Skeletal muscle cell (primary cell): ENCODE measurements at regions not wholly inside any gene's neighbourhood (a gene's known extent, or its start where the extent isn't known, plus 50 kb on each side); places are given as distances from the start of the nearest gene placed in this dataset.
"Not testable (repeated sequence)": the region's sequence is repeated elsewhere in the genome, so short reads cannot be mapped to it uniquely, and the experiment has no call there.

Source experiments
- DNase-seq: peaks from one replicate; pipeline ENCODE4 v3.0.0-alpha.2; 2010; ENCODE audit warnings: low read depth
- H3K4me3 ChIP-seq: 2 replicates; pipeline ENCODE4 v1.5.1; 2011; ENCODE audit warnings: low read depth, mild to moderate bottlenecking, control low read depth, low read length, moderate library complexity

DNA sequence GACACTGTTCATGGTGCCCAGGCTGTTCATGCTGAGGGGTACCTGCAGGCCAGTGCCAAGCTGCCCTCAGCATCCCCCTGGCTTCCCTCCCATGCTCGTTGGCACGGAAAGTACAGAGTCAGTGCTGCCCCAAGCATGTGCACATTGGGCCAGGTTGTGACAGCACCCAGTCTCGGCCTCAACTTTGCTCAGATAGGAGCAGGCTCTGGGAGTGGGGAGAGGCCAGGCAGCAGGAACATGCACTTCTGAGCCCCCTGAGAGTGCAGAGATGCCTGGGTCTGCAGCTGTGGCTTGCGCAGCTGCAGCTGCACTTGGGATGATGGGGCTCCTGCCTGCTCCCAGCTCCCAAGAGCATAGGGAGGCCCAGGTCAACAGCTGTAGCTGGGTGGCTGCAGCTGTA lies 966.4 kb upstream of the NCAM2 start:
- no peak overlapping the region for H3K4me3 ChIP-seq
- DNase-seq, result no peak

GRCh38 chr21:20040768-20041167 lies 957.4 kb upstream of the NCAM2 start:
- DNase-seq, result no peak
- no peak overlapping the region for H3K4me3 ChIP-seq

DNA sequence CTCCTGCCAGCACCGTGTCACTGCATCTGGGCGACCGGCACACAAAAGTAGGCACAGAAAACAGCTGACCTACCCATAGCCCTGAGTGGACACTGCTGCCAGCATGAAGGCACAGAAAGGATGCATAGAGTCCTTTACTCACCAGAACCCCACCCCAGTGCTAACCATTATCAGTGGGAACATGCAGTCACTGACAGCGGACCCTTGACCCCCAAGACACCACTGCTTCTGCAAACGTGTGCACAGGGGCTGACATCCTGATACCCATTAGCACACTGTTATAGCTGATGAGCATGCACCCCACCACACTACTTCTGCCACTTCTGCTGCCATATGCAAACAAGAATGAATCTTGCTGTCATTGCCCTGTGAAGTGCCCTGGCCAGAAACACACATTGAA lies 953.0 kb upstream of the NCAM2 start:
- no peak for DNase-seq
- no peak overlapping the region for H3K4me3 ChIP-seq

- DNase-seq, H3K4me3 ChIP-seq: not testable (repeated sequence)
Observed at GRCh38 chr21:20048130-20048837, 949.9 kb upstream of the NCAM2 start.

- DNase-seq, result no peak
Observed at GRCh38 chr21:20083336-20083735, 914.9 kb upstream of the NCAM2 start.

GRCh38 chr21:20083925-20084324 lies 914.3 kb upstream of the NCAM2 start:
- no peak for DNase-seq
- H3K4me3 ChIP-seq, result no peak overlapping the region

More at GRCh38 chr21:20083336-20083735, 914.9 kb upstream of the NCAM2 start:
- no peak overlapping the region for H3K4me3 ChIP-seq

DNA sequence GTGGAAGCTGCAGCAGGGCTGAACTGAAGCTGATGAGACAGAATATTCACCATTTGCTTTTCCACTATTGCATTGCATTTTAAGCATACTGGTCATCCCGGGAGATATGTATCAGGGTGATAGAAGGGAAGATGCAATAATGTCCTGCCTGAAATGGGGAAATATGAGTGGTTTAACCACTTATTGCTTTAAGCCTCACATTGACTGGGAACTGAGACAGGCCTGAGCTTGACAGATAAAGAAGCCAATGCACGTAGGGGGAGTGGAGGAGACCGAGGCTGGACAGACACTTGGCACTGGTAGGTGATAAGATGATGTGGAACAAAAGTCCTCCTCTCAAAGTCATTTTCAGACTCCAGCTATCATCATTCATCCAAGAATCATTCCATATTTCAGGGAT lies 911.7 kb upstream of the NCAM2 start:
- H3K4me3 ChIP-seq, result no peak overlapping the region
- DNase-seq, result no peak

- no peak overlapping the region for H3K4me3 ChIP-seq
- DNase-seq, result no peak
Observed at GRCh38 chr21:20106368-20106767, 891.8 kb upstream of the NCAM2 start.

GRCh38 chr21:20108016-20108415 lies 890.2 kb upstream of the NCAM2 start:
- DNase-seq, result no peak
- H3K4me3 ChIP-seq, result no peak overlapping the region

DNA sequence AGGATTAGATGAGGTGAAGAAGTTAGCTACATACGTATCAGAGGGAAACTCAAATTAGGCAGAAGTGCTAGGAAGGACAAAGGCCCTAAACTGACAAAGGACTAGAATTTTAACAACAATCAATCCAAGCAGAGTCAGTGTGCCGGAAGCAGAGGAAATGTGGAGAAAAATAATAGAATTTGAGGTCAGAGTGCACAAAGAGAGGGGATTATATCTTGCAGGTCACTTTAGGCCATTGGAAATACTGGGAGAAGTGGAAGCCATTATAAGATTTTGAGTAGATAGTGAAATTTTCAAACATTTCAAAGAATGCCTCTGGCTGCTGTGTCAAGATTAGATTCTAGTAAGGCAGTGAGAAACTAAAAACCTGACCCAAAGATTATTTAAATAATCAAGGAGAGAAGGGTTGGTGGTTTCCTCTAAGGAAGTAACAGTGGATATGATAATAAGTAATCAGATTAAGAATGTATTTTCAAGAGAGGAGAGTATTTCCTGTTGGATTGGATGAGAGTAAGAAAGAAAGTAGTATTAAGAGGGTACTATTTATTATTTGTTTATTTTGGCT lies 889.2 kb upstream of the NCAM2 start:
- no peak for DNase-seq
- H3K4me3 ChIP-seq, result no peak overlapping the region

DNA sequence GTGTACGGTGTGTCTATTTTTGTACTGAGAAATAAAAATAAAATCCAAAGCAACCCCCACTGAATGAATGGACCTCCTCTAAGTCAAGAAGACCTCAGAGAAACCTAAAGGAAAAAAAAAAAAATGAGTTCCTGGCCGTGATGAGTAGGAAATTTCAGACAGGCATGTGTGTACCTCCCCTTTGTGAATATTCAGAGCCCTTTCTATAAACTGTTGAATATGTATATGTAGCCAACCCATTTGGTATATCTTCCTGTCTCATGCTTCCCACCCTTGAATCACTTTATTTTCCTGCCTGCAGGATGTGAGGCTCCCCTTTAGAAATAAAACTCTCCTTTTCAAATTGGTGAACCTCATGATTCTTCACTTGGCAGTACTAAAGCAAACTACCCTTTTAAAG lies 887.8 kb upstream of the NCAM2 start:
- DNase-seq, result no peak
- no peak overlapping the region for H3K4me3 ChIP-seq

DNA sequence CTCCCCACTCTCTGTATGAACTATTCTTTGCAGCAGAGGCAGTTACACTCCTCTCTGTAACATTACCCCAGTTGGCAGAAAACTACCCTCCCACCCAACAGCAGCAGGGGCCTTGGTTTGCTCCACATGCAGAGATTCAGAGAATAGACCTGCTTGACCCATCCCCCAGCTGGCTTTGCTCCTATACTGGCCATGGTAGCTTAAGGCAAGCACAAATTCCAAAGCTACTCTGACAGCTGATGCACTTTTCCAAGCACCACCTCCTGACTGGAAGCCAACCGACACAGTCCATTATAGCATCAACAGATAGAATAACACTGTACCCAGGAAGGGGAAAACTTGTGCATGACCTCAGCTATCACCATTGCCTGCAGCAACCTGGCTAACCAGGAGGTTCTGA lies 846.5 kb upstream of the NCAM2 start:
- H3K4me3 ChIP-seq, result no peak overlapping the region
- no peak for DNase-seq

- no peak overlapping the region for H3K4me3 ChIP-seq
- DNase-seq, result no peak
Observed at GRCh38 chr21:20163167-20163566, 835.0 kb upstream of the NCAM2 start.

GRCh38 chr21:20167059-20167458 lies 831.1 kb upstream of the NCAM2 start:
- H3K4me3 ChIP-seq, result no peak overlapping the region
- no peak for DNase-seq

GRCh38 chr21:20169812-20170576 lies 828.2 kb upstream of the NCAM2 start:
- no peak overlapping the region for H3K4me3 ChIP-seq
- DNase-seq, result no peak

DNA sequence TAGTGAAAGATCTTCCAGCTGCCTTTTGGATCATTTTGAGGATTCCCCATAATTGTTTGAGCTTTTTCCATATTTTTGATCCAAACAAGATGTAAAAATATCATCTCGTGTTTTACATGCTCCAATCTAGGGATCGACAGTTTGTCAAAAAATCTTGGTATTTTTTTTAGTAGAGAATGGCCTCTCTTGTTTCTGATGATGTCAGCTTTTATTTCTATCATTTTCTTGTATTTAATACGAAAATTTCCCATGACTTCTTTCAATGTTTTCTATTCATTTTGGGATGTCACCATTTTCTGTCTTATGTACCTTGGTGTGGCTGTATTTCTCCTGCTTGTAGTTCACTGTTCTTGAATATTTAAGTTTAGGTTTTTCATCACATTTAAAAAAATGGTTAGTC lies 812.0 kb upstream of the NCAM2 start:
- no peak overlapping the region for H3K4me3 ChIP-seq
- no peak for DNase-seq

DNA sequence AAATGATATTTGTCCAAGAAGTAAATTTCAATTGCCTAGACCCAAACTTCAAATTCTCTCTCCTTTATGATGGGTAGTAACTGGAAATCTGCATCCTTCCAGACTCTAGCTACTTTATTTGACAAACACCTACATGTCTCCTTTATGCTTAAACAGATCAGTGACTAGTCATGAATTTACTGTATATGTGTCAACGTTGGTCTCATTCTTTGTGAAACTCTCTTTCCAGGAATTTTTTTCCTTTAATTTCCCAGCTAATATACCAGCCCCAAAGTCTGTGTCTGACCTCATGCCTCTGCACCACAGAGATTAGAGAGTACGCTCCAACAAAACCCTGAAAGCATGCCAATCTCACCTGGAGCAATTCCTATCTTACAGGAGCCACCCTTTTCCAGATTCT lies 811.2 kb upstream of the NCAM2 start:
- H3K4me3 ChIP-seq, result no peak overlapping the region
- no peak for DNase-seq

GRCh38 chr21:20201323-20201722 lies 796.9 kb upstream of the NCAM2 start:
- DNase-seq, result not testable (repeated sequence)

DNA sequence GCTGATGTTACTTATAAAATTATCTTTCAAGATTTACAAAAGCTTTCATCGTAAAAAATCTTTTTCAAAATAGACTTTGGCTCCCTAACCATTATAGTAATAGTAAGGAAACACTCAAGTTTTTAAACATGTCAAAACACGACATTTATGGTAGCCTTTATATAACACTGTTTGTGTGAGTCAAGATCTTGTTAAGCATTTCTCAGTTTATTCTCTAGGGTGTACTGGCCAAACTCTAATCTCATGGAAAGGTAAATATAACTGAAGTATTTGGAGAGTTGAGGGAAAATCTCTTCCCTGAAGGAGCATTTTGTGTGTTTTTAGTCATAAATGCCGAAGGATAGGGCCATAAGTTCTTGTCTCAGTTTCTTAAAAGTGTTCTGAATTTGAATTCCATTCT lies 790.9 kb upstream of the NCAM2 start:
- no peak for DNase-seq
- no peak overlapping the region for H3K4me3 ChIP-seq

More at GRCh38 chr21:20201323-20201722, 796.9 kb upstream of the NCAM2 start:
- H3K4me3 ChIP-seq, result not testable (repeated sequence)

- no peak for DNase-seq
- H3K4me3 ChIP-seq, result no peak overlapping the region
Observed at GRCh38 chr21:20215959-20216358, 782.2 kb upstream of the NCAM2 start.

DNA sequence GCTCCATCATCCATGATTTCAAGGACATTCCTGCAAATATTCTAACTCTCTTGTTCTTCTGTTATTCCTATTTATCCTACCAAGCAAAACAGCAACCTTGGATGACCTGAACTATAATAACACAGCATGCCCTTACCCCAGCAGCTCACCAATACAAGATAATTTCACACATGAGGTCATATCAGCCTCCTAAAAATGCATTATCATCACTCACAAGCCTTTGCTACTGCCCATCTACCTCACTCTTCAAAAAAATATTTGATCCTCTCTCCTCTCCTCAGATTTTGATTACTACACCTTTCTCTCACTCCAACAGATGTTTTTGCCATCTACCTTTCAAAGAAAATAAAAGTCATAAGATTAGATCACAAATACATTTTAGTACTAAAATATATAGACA lies 777.6 kb upstream of the NCAM2 start:
- DNase-seq, result no peak
- no peak overlapping the region for H3K4me3 ChIP-seq
